Activated naive CD8-positive, alpha-beta T cell treated with anti-CD3 and anti-CD28 coated beads, Interleukin-2, amount 10 ng/mL, durations not matched to agents 7 days and 5 days (primary cell): ENCODE measurements at regions not wholly inside any gene's neighbourhood (a gene's known extent, or its start where the extent isn't known, plus 50 kb on each side); places are given as distances from the start of the nearest gene placed in this dataset.
A peak's percentile ranks its signal among the peaks of the same experiment; 100 is the strongest.

ENCODE experiments used
- ATAC-seq: fragments of 150-1000 bp; cut with Tn5 transposase; one replicate; pipeline ENCODE4 v1.10.0; 2021; ENCODE audit warnings: low read depth, moderate library complexity
- POLR2A ChIA-PET: fragments of 350-600 bp; sonication (Branson Sonifier 250); formaldehyde crosslinking; loops from one replicate; lab custom pipeline; 2021; ENCODE audit warnings: antibody characterized with exemption; lab: Charles Lee
- DNase-seq: peaks from one replicate; pipeline ENCODE4 v3.0.0; 2021
- H3K27ac Mint-ChIP-seq: one replicate; pipeline ENCODE4 v1.8.0; 2022; ENCODE audit warnings: mild to moderate bottlenecking, mixed read lengths
- H3K27me3 Mint-ChIP-seq: one replicate; pipeline ENCODE4 v1.8.0; 2022; ENCODE audit warnings: mild to moderate bottlenecking, moderate library complexity, mixed read lengths
- H3K36me3 Mint-ChIP-seq: one replicate; pipeline ENCODE4 v1.8.0; 2021; ENCODE audit warnings: mild to moderate bottlenecking, mixed read lengths
- H3K4me1 Mint-ChIP-seq: one replicate; pipeline ENCODE4 v1.8.0; 2021; ENCODE audit warnings: mixed read lengths
- H3K4me3 Mint-ChIP-seq: one replicate; pipeline ENCODE4 v1.8.0; 2022; ENCODE audit warnings: mild to moderate bottlenecking, moderate library complexity, mixed read lengths
- H3K9me3 Mint-ChIP-seq: one replicate; pipeline ENCODE4 v1.8.0; 2021; ENCODE audit warnings: mixed read lengths

- DNase-seq = no peak
- peaks cover 3% of the 10 kb centered on the region for H3K27me3 Mint-ChIP-seq
These were observed 127.9 kb upstream of the SLC45A1 start for GRCh38 chr1:8189931-8190483.

GRCh38 chr1:8185400-8185799 lies 132.5 kb upstream of the SLC45A1 start:
- Mint-ChIP-seq H3K27me3 (peaks cover 2% of the 10 kb centered on the region), H3K36me3 (no peaks in the 10 kb centered on the region), H3K4me3 (no peak overlapping the region), H3K27ac (no peak overlapping the region), H3K9me3 (peaks cover 3% of the 10 kb centered on the region), H3K4me1 (no peaks in the 10 kb centered on the region)
- POLR2A ChIA-PET = interaction anchor here (0.6 kb wide), 2 partner anchors 33 to 58 kb away, joined by 4 to 6 read pairs; no protein-coding TSS in a partner anchor
- ATAC-seq (no peak), DNase-seq (no peak)

More at GRCh38 chr1:8189931-8190483, 127.9 kb upstream of the SLC45A1 start:
- no peaks in the 10 kb centered on the region for H3K4me1 Mint-ChIP-seq
- no peak for ATAC-seq
- H3K27ac Mint-ChIP-seq = no peak overlapping the region
- no peak overlapping the region for H3K4me3 Mint-ChIP-seq
- H3K36me3 Mint-ChIP-seq = no peaks in the 10 kb centered on the region
- no peaks in the 10 kb centered on the region for H3K9me3 Mint-ChIP-seq
- POLR2A ChIA-PET = no interaction called here

GRCh38 chr1:8184301-8184700 lies 133.6 kb upstream of the SLC45A1 start:
- POLR2A ChIA-PET = no interaction called here
- Mint-ChIP-seq H3K27ac (no peak overlapping the region), H3K27me3 (peaks cover 2% of the 10 kb centered on the region), H3K36me3 (no peaks in the 10 kb centered on the region), H3K9me3 (peaks cover 8% of the 10 kb centered on the region), H3K4me1 (no peaks in the 10 kb centered on the region), H3K4me3 (no peak overlapping the region)
- DNase-seq = no peak
- no peak for ATAC-seq

GRCh38 chr1:8182034-8182761 lies 135.7 kb upstream of the SLC45A1 start:
- Mint-ChIP-seq H3K36me3 (no peaks in the 10 kb centered on the region), H3K4me1 (no peaks in the 10 kb centered on the region), H3K4me3 (no peak overlapping the region), H3K27me3 (peaks cover 2% of the 10 kb centered on the region), H3K27ac (no peak overlapping the region), H3K9me3 (peaks cover 17% of the 10 kb centered on the region)
- POLR2A ChIA-PET = no interaction called here
- ATAC-seq = no peak
- no peak for DNase-seq

GRCh38 chr1:8179132-8179793 lies 138.7 kb upstream of the SLC45A1 start:
- DNase-seq (no peak), ATAC-seq (no peak)
- H3K4me1 Mint-ChIP-seq = no peaks in the 10 kb centered on the region
- H3K27me3 Mint-ChIP-seq = peaks cover 4% of the 10 kb centered on the region
- H3K36me3 Mint-ChIP-seq = no peaks in the 10 kb centered on the region
- peaks cover 17% of the 10 kb centered on the region for H3K9me3 Mint-ChIP-seq
- POLR2A ChIA-PET = no interaction called here
- H3K27ac Mint-ChIP-seq = no peak overlapping the region
- no peak overlapping the region for H3K4me3 Mint-ChIP-seq

GRCh38 chr1:8176279-8176678 lies 141.6 kb upstream of the SLC45A1 start:
- Mint-ChIP-seq H3K36me3 (no peaks in the 10 kb centered on the region), H3K27ac (no peak overlapping the region), H3K27me3 (peaks cover 2% of the 10 kb centered on the region), H3K4me3 (no peak overlapping the region), H3K4me1 (no peaks in the 10 kb centered on the region), H3K9me3 (peaks cover 14% of the 10 kb centered on the region)
- DNase-seq (no peak), ATAC-seq (no peak)
- POLR2A ChIA-PET = no interaction called here

- ATAC-seq (no peak), DNase-seq (no peak)
- POLR2A ChIA-PET = no interaction called here
- no peak overlapping the region for H3K27ac Mint-ChIP-seq
- peaks cover 2% of the 10 kb centered on the region for H3K27me3 Mint-ChIP-seq
- H3K4me3 Mint-ChIP-seq = no peak overlapping the region
- peaks cover 13% of the 10 kb centered on the region for H3K9me3 Mint-ChIP-seq
- H3K36me3 Mint-ChIP-seq = no peaks in the 10 kb centered on the region
- H3K4me1 Mint-ChIP-seq = peaks cover 3% of the 10 kb centered on the region
These were observed 143.1 kb upstream of the SLC45A1 start for GRCh38 chr1:8174807-8175206.

- POLR2A ChIA-PET = no interaction called here
- H3K4me1 Mint-ChIP-seq = peaks cover 21% of the 10 kb centered on the region
- ATAC-seq = no peak
- H3K4me3 Mint-ChIP-seq = no peak overlapping the region
- H3K27me3 Mint-ChIP-seq = peaks cover 2% of the 10 kb centered on the region
- H3K36me3 Mint-ChIP-seq = peaks cover 1% of the 10 kb centered on the region
- DNase-seq = no peak
- H3K9me3 Mint-ChIP-seq = no peaks in the 10 kb centered on the region
- H3K27ac Mint-ChIP-seq = no peak overlapping the region
These were observed 145.8 kb upstream of the ERRFI1 start for GRCh38 chr1:8171751-8172464.

GRCh38 chr1:8170059-8170835 lies 144.1 kb upstream of the ERRFI1 start:
- DNase-seq (no peak), ATAC-seq (peak; percentile 8)
- peaks cover 26% of the 10 kb centered on the region for H3K4me1 Mint-ChIP-seq
- H3K4me3 Mint-ChIP-seq = no peak overlapping the region
- H3K27ac Mint-ChIP-seq = peak overlapping the region; percentile 96
- peaks cover 1% of the 10 kb centered on the region for H3K36me3 Mint-ChIP-seq
- H3K9me3 Mint-ChIP-seq = no peaks in the 10 kb centered on the region
- peaks cover 3% of the 10 kb centered on the region for H3K27me3 Mint-ChIP-seq
- POLR2A ChIA-PET = interaction anchor here (5.4 kb wide), 1 partner anchor 16 kb away, joined by 41 read pairs; no protein-coding TSS in a partner anchor

GRCh38 chr1:8169364-8170058 lies 143.4 kb upstream of the ERRFI1 start:
- Mint-ChIP-seq H3K27ac (peak overlapping the region; percentile 96), H3K4me3 (peak overlapping the region; percentile 58), H3K36me3 (peaks cover 1% of the 10 kb centered on the region), H3K4me1 (peaks cover 26% of the 10 kb centered on the region), H3K9me3 (no peaks in the 10 kb centered on the region), H3K27me3 (peaks cover 4% of the 10 kb centered on the region)
- no peak for DNase-seq
- POLR2A ChIA-PET = interaction anchor here (5.4 kb wide), 1 partner anchor 16 kb away, joined by 41 read pairs; no protein-coding TSS in a partner anchor
- peak; percentile 90 for ATAC-seq

GRCh38 chr1:8167936-8168335 lies 141.8 kb upstream of the ERRFI1 start:
- no peak for DNase-seq
- no peaks in the 10 kb centered on the region for H3K9me3 Mint-ChIP-seq
- POLR2A ChIA-PET = interaction anchor here (5.4 kb wide), 1 partner anchor 14 kb away, joined by 41 read pairs; no protein-coding TSS in a partner anchor
- H3K36me3 Mint-ChIP-seq = peaks cover 1% of the 10 kb centered on the region
- H3K4me3 Mint-ChIP-seq = no peak overlapping the region
- ATAC-seq = no peak
- H3K27ac Mint-ChIP-seq = peak overlapping the region; percentile 61
- H3K27me3 Mint-ChIP-seq = peaks cover 8% of the 10 kb centered on the region
- H3K4me1 Mint-ChIP-seq = peaks cover 26% of the 10 kb centered on the region

- ATAC-seq (no peak), DNase-seq (no peak)
- POLR2A ChIA-PET = interaction anchor here (5.4 kb wide), 1 partner anchor 12 kb away, joined by 41 read pairs; no protein-coding TSS in a partner anchor
- H3K27ac Mint-ChIP-seq = no peak overlapping the region
- H3K9me3 Mint-ChIP-seq = no peaks in the 10 kb centered on the region
- H3K4me3 Mint-ChIP-seq = no peak overlapping the region
- peaks cover 16% of the 10 kb centered on the region for H3K27me3 Mint-ChIP-seq
- H3K4me1 Mint-ChIP-seq = peaks cover 26% of the 10 kb centered on the region
- peaks cover 1% of the 10 kb centered on the region for H3K36me3 Mint-ChIP-seq
These were observed 140.3 kb upstream of the ERRFI1 start for GRCh38 chr1:8166406-8166805.
